PC-9 (cell line): ENCODE measurements at regions not wholly inside any gene's neighbourhood (a gene's known extent, or its start where the extent isn't known, plus 50 kb on each side); places are given as distances from the start of the nearest gene placed in this dataset.

Source experiments
- BruUV-seq: library from RNA; stranded (reverse); fragments of 400-500 nt; replicated peaks from 2 replicates; lab custom pipeline; 2021; lab: Mats Ljungman, UMichigan
- CTCF ChIA-PET: fragments of 300-600 bp; sonication (Branson Sonifier 250); formaldehyde crosslinking; loops from one replicate; lab custom pipeline; 2022; ENCODE audit warnings: antibody characterized with exemption; lab: Charles Lee
- POLR2A ChIA-PET: fragments of 300-600 bp; sonication (Branson Sonifier 250); formaldehyde crosslinking; loops from one replicate; lab custom pipeline; 2022; ENCODE audit warnings: antibody characterized with exemption; ENCODE audit not compliant: unreplicated experiment; lab: Charles Lee
- DNase-seq, 2 experiments: peaks; one replicate each; pipeline versions ENCODE4 v3.0.0 to v3.0.0-alpha.2; 2015 to 2022; ENCODE audit warnings: mixed read lengths in 1 of 2
- H2AFZ ChIP-seq: fragments of 200-600 bp; sonication (generic); 2 replicates; pipeline ENCODE4 v1.8.1; 2017; ENCODE audit warnings: antibody characterized with exemption
- H3F3A ChIP-seq: fragments of 200-600 bp; sonication (generic); 2 replicates; pipeline ENCODE4 v1.8.1; 2017; ENCODE audit warnings: antibody characterized with exemption, mild to moderate bottlenecking, low read depth; ENCODE audit not compliant: insufficient read depth
- H3K27ac ChIP-seq: fragments of 200-600 bp; sonication (generic); 2 replicates; pipeline ENCODE4 v1.6.1; 2016; ENCODE audit warnings: mixed run types
- H3K27me3 ChIP-seq: fragments of 200-600 bp; sonication (generic); 2 replicates; pipeline ENCODE4 v1.6.1; 2016; ENCODE audit warnings: low read depth, mixed run types; ENCODE audit not compliant: insufficient read depth
- H3K36me3 ChIP-seq: fragments of 200-600 bp; sonication (generic); 2 replicates; pipeline ENCODE4 v1.6.1; 2016; ENCODE audit warnings: low read depth, mixed run types
- H3K4me1 ChIP-seq: fragments of 200-600 bp; sonication (generic); replicated peaks from 2 replicates; pipeline ENCODE4 v1.6.1; 2016; ENCODE audit warnings: mixed run types; ENCODE audit not compliant: insufficient read depth
- H3K4me2 ChIP-seq: fragments of 200-600 bp; sonication (generic); 2 replicates; pipeline ENCODE4 v1.6.1; 2017; ENCODE audit warnings: mixed run types
- H3K4me3 ChIP-seq: fragments of 200-600 bp; sonication (generic); 2 replicates; pipeline ENCODE4 v1.6.1; 2016; ENCODE audit warnings: mixed run types
- H3K79me2 ChIP-seq: fragments of 200-600 bp; sonication (generic); 2 replicates; pipeline ENCODE4 v1.6.1; 2017; ENCODE audit warnings: low read depth, mixed run types
- H3K9me2 ChIP-seq: fragments of 200-600 bp; sonication (generic); 2 replicates; pipeline ENCODE4 v1.8.1; 2017; ENCODE audit warnings: mild to moderate bottlenecking; ENCODE audit not compliant: insufficient read depth
- H3K9me3 ChIP-seq: fragments of 200-600 bp; sonication (generic); 2 replicates; pipeline ENCODE4 v1.8.1; 2016; ENCODE audit warnings: low read depth; ENCODE audit not compliant: insufficient read depth
- H4K20me1 ChIP-seq: fragments of 200-600 bp; sonication (generic); 2 replicates; pipeline ENCODE4 v1.8.1; 2017; ENCODE audit not compliant: insufficient read depth
- EZH2 ChIP-seq: fragments of 200-600 bp; sonication (generic); IDR thresholded peaks from 2 replicates; pipeline ENCODE4 v1.8.0; 2017; ENCODE audit warnings: antibody characterized with exemption, low read depth
- intact Hi-C: fragments of 100-400 bp; cut with micrococcal nuclease; formaldehyde crosslinking; loops from one replicate; pipeline ENCODE4 v1.10.0; 2022; ENCODE audit not compliant: unreplicated experiment
- TF ChIP-seq, protein P1 (sequence below): fragments of 200-600 bp; sonication (generic); conservative IDR thresholded peaks from 2 replicates; pipeline ENCODE4 v1.6.1; 2017; ENCODE audit warnings: mixed run types, antibody characterized with exemption, mild to moderate bottlenecking, moderate library complexity

DNA sequence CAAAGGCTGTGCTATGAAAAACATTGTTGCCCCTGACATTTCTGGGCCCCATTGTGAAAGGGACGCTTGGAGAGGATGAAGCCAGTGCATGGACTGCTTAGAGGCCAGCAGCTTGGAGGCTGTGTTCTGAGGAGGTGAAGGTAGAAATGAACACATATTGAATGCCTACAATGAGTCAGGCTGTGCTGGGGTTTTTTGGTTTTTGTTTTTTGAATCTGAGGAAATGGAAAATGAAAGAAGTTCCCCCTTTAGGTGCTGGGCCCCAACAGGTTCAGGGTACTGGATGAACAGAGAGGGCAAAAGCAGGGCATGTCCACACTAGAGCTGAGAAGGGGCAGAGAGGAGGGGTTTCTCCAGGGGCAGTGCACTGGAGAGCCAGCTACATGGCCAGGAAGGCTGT lies 166.1 kb upstream of the API5 start:
- CTCF ChIA-PET, result no interaction called here
- POLR2A ChIA-PET, result no interaction called here
- no peaks in the 10 kb centered on the region for H3K9me2 ChIP-seq

DNA sequence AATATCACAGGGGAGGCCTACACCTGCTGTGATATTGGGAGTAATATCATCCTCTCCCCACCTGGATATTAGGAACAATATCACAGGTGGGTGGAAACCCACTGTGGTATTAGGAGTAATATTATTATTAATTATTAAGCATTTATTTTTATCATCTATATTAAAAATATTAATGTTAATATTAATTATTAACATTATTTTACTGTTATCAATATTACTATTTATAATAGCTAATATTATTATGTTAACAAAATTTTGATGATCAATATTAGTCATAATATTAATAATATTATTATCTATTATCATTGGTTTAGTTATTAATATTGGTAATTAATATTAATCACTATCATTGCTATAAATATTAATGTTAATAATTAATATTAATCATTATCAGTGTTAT lies 161.1 kb upstream of the API5 start:
- ChIA-PET CTCF (no interaction called here), POLR2A (no interaction called here)
- intact Hi-C loops, result no loop called here
- no peak overlapping the region for H2AFZ ChIP-seq
- no peaks in the 10 kb centered on the region for H4K20me1 ChIP-seq
- H3K4me3 ChIP-seq, result no peak overlapping the region
- no TSS peak for BruUV-seq
- H3K27ac ChIP-seq, result no peak overlapping the region
- no peaks in the 10 kb centered on the region for H3K9me2 ChIP-seq
- H3K4me2 ChIP-seq, result no peak overlapping the region
- H3K79me2 ChIP-seq, result no peaks in the 10 kb centered on the region
- TF ChIP-seq EZH2, result no peak
- TF ChIP-seq, protein P1, sequence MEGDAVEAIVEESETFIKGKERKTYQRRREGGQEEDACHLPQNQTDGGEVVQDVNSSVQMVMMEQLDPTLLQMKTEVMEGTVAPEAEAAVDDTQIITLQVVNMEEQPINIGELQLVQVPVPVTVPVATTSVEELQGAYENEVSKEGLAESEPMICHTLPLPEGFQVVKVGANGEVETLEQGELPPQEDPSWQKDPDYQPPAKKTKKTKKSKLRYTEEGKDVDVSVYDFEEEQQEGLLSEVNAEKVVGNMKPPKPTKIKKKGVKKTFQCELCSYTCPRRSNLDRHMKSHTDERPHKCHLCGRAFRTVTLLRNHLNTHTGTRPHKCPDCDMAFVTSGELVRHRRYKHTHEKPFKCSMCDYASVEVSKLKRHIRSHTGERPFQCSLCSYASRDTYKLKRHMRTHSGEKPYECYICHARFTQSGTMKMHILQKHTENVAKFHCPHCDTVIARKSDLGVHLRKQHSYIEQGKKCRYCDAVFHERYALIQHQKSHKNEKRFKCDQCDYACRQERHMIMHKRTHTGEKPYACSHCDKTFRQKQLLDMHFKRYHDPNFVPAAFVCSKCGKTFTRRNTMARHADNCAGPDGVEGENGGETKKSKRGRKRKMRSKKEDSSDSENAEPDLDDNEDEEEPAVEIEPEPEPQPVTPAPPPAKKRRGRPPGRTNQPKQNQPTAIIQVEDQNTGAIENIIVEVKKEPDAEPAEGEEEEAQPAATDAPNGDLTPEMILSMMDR, result no peak
- H3K36me3 ChIP-seq, result no peaks in the 10 kb centered on the region
- peaks cover 53% of the 10 kb centered on the region for H3K27me3 ChIP-seq
- H3F3A ChIP-seq, result no peaks in the 10 kb centered on the region
- DNase-seq, result no peak
- H3K9me3 ChIP-seq, result no peaks in the 10 kb centered on the region
- no peaks in the 10 kb centered on the region for H3K4me1 ChIP-seq

More for the DNA sequence above, 166.1 kb upstream of the API5 start:
- Histone ChIP-seq H3K27ac (no peak overlapping the region), H3K4me2 (no peak overlapping the region), H3K27me3 (peaks cover 28% of the 10 kb centered on the region; the same call in 1 of the 2 replicates), H2AFZ (no peak overlapping the region), H4K20me1 (no peaks in the 10 kb centered on the region), H3K9me3 (no peaks in the 10 kb centered on the region), H3F3A (no peaks in the 10 kb centered on the region), H3K36me3 (no peaks in the 10 kb centered on the region), H3K4me3 (no peak overlapping the region), H3K79me2 (no peaks in the 10 kb centered on the region), H3K4me1 (no peaks in the 10 kb centered on the region)
- no peak for DNase-seq
- BruUV-seq, result no TSS peak
- TF ChIP-seq, protein P1, result no peak
- intact Hi-C loops, result no loop called here

GRCh38 chr11:43164831-43165230 lies 147.0 kb upstream of the API5 start:
- no peaks in the 10 kb centered on the region for H3K36me3 ChIP-seq
- no TSS peak for BruUV-seq
- TF ChIP-seq EZH2, result no peak
- TF ChIP-seq, protein P1, result no peak
- H3K27ac ChIP-seq, result no peak overlapping the region
- ChIA-PET POLR2A (no interaction called here), CTCF (no interaction called here)
- no peak overlapping the region for H3K4me2 ChIP-seq
- no peaks in the 10 kb centered on the region for H3K79me2 ChIP-seq
- intact Hi-C loops, result no loop called here
- no peak overlapping the region for H3K4me3 ChIP-seq
- H4K20me1 ChIP-seq, result no peaks in the 10 kb centered on the region
- DNase-seq, result no peak
- no peaks in the 10 kb centered on the region for H3K4me1 ChIP-seq
- 0 out of 2 replicates have a peak, but pooled peaks cover 9% of the 10 kb centered on the region for H3K27me3 ChIP-seq
- H2AFZ ChIP-seq, result no peak overlapping the region
- H3F3A ChIP-seq, result no peaks in the 10 kb centered on the region
- no peaks in the 10 kb centered on the region for H3K9me3 ChIP-seq
- H3K9me2 ChIP-seq, result no peaks in the 10 kb centered on the region
